Transverse colon (tissue), 4 donors: ENCODE measurements at regions not wholly inside any gene's neighbourhood (a gene's known extent, or its start where the extent isn't known, plus 50 kb on each side); places are given as distances from the start of the nearest gene placed in this dataset.

Source experiments
- POLR2A ChIP-seq: fragments of 450-650 bp; IDR thresholded peaks from one replicate; pipeline ENCODE4 v1.6.1; 2016; ENCODE audit warnings: antibody characterized with exemption, mild to moderate bottlenecking, moderate library complexity
- POLR2AphosphoS5 ChIP-seq, 3 donors: sonication (generic); formaldehyde crosslinking; IDR thresholded peaks; one replicate each; pipeline ENCODE4 v1.6.1; 2016; ENCODE audit warnings: antibody characterized with exemption in 3 of 3
- TF ChIP-seq, protein P1 (sequence below), 5 experiments: fragments of 200-600 bp in 3 of 5; fragments of 450-650 bp in 2 of 5; sonication (generic) in 3 of 5; IDR thresholded peaks; 1 replicate in 2 of 5; 2 replicates in 3 of 5; pipeline ENCODE4 v1.5.1; 2016 to 2017; ENCODE audit warnings: antibody characterized with exemption in 5 of 5, inconsistent platforms in 3 of 5, mild to moderate bottlenecking in 2 of 5, moderate library complexity in 1 of 5

DNA sequence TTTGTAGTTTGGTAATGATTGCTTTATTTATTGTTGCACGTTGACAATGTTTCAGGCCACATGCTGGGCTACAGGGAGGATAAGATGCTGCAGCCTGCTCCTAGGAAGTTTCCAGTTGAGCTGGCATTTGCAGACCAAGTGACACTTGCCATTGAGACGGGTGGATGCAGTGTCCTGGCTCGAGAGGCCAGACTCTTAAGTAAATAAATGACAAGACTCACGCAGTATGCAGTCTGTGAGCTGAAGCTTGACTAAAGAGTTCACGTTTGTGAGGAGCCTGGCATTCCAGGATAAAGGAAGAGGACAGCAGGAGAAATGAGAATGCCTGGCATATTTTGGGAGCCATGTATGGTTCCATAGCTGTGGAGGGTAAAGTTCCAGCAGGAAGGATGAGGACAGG, 105.8 kb downstream of the BAMBI start:
- TF ChIP-seq, protein P1, sequence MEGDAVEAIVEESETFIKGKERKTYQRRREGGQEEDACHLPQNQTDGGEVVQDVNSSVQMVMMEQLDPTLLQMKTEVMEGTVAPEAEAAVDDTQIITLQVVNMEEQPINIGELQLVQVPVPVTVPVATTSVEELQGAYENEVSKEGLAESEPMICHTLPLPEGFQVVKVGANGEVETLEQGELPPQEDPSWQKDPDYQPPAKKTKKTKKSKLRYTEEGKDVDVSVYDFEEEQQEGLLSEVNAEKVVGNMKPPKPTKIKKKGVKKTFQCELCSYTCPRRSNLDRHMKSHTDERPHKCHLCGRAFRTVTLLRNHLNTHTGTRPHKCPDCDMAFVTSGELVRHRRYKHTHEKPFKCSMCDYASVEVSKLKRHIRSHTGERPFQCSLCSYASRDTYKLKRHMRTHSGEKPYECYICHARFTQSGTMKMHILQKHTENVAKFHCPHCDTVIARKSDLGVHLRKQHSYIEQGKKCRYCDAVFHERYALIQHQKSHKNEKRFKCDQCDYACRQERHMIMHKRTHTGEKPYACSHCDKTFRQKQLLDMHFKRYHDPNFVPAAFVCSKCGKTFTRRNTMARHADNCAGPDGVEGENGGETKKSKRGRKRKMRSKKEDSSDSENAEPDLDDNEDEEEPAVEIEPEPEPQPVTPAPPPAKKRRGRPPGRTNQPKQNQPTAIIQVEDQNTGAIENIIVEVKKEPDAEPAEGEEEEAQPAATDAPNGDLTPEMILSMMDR (IDR thresholded peaks at IDR 0.05): no peak
- no peak for TF ChIP-seq POLR2A
- no peak for TF ChIP-seq POLR2AphosphoS5 (IDR thresholded peaks at IDR 0.05)
